Epithelial cell of proximal tubule (primary cell): ENCODE measurements at regions not wholly inside any gene's neighbourhood (a gene's known extent, or its start where the extent isn't known, plus 50 kb on each side); places are given as distances from the start of the nearest gene placed in this dataset.
"Not testable (repeated sequence)": the region's sequence is repeated elsewhere in the genome, so short reads cannot be mapped to it uniquely, and the experiment has no call there.

Source experiments
- DNase-seq: peaks from one replicate; pipeline ENCODE4 v3.0.0-alpha.2; 2011; ENCODE audit warnings: low read depth
- H3K4me3 ChIP-seq: 2 replicates; pipeline ENCODE4 v1.5.1; 2011; ENCODE audit warnings: low read depth, mild to moderate bottlenecking, low read length
- CTCF ChIP-seq: conservative IDR thresholded peaks from 2 replicates; pipeline ENCODE4 v1.5.1; 2012; ENCODE audit warnings: low read depth, mild to moderate bottlenecking, low read length

GRCh38 chr1:182166750-182167149 lies 105.2 kb upstream of the ZNF648 start:
- H3K4me3 ChIP-seq = no peak overlapping the region
- TF ChIP-seq CTCF = no peak
- no peak for DNase-seq

GRCh38 chr1:182166321-182166720 lies 104.8 kb upstream of the ZNF648 start:
- no peak overlapping the region for H3K4me3 ChIP-seq
- no peak for TF ChIP-seq CTCF
- no peak for DNase-seq

- no peak for DNase-seq
- TF ChIP-seq CTCF = no peak
Measured at GRCh38 chr1:182164273-182164672, 102.8 kb upstream of the ZNF648 start.

GRCh38 chr1:182163821-182164223 lies 102.3 kb upstream of the ZNF648 start:
- no peak for DNase-seq
- no peak for TF ChIP-seq CTCF

More at GRCh38 chr1:182164273-182164672, 102.8 kb upstream of the ZNF648 start:
- H3K4me3 ChIP-seq = no peak overlapping the region

GRCh38 chr1:182159443-182159842 lies 97.9 kb upstream of the ZNF648 start:
- TF ChIP-seq CTCF = no peak
- no peak for DNase-seq
- no peak overlapping the region for H3K4me3 ChIP-seq

More at GRCh38 chr1:182163821-182164223, 102.3 kb upstream of the ZNF648 start:
- no peak overlapping the region for H3K4me3 ChIP-seq

GRCh38 chr1:182157187-182157586 lies 95.7 kb upstream of the ZNF648 start:
- H3K4me3 ChIP-seq = no peak overlapping the region
- DNase-seq = no peak
- no peak for TF ChIP-seq CTCF

GRCh38 chr1:182154425-182154824 lies 92.9 kb upstream of the ZNF648 start:
- DNase-seq, H3K4me3 ChIP-seq: not testable (repeated sequence)
